EH (cell line): ENCODE measurements at regions not wholly inside any gene's neighbourhood (a gene's known extent, or its start where the extent isn't known, plus 50 kb on each side); places are given as distances from the start of the nearest gene placed in this dataset.
"Not testable (repeated sequence)": the region's sequence is repeated elsewhere in the genome, so short reads cannot be mapped to it uniquely, and the experiment has no call there.

Source experiments
- DNase-seq: peaks from one replicate; pipeline ENCODE4 v3.0.0-alpha.2; 2015; ENCODE audit warnings: low read depth

DNA sequence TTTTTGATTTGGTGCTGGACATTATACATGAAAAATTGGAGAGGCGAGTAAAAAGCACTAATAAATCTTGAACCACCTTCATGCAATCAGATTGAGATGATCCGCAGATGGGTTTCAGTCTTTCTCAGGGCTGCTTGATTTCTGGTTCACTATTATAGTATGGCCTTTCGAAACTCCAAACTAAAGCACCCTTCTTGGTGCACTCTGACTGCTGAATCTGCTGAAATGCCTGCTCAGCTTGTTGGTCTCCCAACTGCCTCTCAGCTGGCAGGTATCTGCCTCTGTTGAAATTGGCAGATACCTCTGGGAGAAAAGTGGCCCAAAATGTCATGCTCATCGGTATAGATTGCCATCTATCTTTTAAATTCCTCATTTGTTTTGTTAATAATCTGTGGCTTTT lies 102.5 kb upstream of the WIPF3 start:
- DNase-seq, result not testable (repeated sequence)

DNA sequence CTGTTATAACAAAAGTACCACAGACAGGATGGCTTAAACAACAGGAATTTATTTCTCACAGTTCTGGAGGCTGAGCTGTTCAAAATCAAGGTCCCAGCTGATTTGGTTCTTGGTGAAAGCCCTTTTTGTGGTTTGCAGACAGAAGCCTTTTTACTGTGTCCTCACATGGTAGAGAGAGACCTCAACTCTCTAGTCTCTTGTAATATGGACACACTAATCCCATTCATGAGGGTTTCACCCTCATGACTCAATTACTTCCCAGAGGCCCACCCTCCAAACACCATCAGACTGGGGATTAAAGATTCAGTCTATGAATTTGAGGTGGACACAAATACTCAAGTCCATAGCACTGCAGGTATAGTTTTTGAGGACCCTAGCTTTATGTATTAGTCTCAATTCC lies 97.3 kb upstream of the WIPF3 start:
- DNase-seq, result not testable (repeated sequence)

DNA sequence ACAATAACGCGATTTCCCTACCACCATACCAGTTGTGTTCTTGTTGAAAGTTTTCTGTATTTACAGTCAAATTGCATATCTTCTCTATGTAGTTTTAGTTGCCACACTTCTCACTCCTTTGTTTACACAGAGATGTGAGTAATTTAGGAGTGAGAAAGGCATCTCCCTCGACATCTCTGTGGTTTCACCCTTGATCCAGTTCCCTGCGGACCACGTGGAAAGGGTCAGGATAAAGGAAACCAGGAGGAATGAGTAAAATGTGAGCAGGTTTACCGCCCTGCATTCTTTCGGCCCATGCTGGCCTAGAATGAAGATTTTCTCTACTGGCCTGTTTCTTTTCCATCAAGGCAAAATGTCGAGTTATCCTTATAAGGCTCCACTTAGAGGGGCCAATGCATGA lies 83.2 kb upstream of the WIPF3 start:
- peak; percentile 80 for DNase-seq

DNA sequence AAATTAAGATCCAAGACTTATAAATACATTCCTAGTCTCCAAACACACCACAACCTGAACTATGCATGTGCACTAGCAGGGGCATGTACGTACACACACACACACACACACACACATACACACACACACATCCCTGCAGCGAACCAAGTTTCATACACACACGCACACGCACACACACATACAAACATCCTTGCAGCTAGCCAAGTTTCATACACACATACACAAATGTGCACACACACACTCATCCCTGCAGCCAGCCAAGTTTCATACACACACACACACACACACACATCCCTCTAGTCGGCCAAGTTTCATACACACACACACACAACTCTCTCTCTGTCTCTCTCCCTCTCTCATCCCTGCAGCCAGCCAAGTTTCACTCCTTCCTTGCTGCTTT lies 82.7 kb upstream of the WIPF3 start:
- no peak for DNase-seq

DNA sequence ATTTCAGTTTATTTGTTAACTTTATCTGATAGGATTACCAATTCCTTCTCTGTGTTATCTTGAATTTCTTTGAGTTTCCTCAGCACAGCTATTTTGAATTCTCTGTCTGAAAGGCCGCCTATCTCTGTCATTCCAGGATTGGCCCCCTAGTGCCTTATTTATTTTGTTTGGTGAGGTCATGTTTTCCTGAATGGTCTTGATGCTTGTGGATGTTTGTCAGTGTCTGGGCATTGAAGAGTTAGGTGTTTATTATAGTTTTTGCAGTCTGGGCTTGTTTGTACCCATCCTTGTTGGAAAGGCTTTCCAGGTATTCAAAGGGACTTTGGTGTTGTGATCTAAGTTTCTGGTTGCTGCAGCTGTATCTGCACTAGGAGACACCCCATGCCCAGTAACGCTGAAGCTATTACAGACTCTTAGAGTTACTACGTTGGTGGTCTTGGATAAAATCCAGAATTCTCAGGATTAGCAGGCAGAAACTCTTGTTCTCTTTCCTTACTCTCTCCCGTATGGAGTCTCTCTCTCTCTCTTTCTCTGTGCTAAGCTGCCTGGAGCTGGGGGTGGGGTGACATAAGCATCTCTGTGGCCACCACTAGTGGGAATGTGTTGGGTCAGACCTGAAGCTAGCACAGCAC lies 76.7 kb upstream of the WIPF3 start:
- not testable (repeated sequence) for DNase-seq

DNA sequence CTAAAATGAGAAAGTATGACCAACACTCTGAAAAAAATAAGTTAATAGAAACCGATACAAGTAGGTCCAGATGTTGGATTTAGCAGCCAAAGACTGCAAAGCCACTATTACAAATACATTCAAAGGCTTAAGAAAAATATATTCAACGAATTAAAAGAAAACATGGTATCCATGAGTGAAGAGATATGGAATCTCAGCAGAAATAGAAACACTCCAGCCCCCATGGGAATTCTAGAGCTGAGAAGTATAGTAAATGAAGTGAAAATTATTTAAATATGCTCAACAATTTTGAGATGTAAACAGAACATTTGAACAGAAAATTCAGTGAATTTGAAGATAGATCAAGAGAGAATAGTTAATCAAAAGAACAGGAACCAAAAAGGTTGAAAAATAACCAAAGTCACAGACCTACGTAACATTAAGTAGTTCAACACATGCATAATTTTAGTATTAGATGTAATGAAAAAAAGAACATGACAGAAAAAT lies 72.0 kb upstream of the WIPF3 start:
- no peak for DNase-seq

DNA sequence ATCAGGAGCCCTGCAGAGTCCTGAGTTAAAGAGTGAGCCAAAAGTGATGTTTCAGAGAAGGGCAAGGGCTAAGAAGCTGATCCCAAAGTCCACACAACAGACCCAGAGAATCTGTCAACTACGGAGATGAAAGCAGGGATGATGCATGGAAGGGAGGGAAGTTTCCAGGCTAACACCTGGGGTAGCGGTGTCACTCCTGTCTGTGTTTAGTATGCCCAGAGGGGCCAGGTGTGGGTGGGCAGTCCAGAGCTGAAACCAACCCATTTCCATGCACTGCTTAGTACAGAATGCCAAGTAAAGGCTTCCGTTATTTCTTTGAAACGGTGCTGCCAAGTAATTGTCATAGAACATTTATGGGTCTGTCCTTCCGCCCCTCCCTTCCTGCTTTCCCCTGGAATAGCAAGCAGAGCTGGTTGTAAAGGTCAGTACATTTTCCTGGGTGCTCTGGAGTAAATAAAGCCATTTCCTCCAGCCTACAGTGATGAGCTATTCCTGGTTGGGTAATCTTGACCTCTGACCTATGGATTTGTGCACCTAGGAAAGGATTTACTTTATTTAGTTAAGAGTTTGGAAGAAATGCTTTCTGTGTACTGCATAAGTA lies 58.6 kb upstream of the WIPF3 start:
- DNase-seq, result not testable (repeated sequence)

DNA sequence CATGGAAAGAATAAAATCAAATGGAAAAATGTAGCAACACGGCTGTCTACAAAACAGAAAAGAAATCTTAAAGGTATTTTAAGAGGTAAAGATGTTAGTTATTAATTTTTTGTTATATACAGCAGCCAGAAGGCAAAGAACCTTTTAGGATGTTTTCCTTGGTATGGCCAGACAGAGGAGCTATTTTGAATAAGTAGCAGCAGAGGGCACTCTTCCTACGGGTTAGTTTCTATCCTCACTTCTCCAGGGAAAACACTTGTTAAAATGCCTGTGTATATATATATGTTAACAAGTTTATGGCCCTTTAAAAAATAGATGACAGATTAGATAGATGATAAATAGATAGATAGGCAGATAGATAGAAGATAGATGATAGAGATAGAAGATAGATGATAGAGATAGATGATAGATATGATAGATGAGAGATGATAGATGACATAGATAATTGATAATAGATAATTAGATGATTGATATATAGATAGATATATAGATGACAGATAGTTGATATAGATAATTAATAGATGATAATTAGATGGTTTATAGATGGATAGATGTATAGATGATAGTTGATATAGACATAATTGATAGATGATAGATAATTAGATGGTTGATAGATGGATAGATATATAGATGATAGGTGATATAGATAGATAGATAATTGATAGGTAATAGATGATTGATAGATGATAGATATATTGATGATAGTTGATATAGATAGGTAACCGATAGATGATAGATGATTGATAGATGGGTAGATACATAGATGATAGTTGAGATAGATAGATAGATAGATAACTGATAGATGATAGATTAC lies 57.8 kb upstream of the WIPF3 start:
- DNase-seq, result peak; percentile 61

DNA sequence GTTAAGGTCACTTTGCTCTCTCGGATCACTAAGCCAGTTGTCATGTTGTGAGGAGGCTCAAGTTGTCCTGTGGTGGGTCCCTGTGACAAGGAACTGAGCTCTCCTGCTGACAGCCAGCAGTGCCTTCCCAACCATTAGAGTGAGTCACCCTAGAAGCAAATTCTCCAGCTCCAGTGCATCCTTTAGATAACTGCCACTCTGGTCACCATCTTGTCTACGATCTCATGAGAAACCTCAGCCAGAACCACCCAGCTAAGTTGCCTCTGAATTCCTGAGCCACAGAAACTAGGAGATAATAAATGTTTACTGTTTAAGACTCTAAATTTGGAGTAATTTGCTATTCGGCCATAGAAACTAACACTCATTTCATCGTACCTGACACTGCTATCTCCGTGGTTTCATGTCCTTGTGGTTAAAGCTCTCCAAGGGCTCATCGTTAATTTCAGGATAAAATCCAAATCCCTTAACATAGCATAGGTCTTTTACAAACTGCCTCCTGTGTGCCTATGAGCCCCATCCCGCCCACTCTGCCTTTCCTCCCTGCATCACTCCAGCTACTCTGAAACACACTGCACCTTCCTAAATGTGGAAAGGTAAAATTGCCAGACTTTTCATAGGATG lies 56.5 kb upstream of the WIPF3 start:
- DNase-seq, result peak; percentile 15

DNA sequence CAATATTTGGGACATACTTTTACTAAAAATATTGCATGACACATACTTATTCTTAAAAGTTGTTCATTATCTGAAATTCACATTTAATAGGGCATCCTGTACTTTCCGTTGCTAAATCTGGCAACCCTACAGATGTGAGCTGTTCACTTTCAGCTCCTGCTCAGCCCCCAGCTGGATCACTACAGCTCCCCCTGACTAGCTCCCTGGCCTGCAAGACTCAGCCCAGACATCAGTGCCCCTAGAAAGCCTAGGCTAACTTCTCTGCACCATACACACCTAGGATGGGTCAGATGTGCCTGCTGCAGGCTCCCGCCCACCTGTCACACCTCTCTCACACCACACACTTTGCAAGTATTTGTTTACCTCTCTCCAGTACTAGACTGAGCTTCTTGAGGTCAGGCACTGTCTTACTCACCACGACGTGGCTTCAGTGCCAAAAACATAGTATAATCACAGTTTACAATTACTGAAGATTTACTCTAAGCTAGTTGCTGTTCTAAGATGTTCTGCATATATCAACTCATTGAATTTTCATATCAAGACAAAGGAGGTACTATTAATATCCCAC lies 55.9 kb upstream of the WIPF3 start:
- DNase-seq, result not testable (repeated sequence)

DNA sequence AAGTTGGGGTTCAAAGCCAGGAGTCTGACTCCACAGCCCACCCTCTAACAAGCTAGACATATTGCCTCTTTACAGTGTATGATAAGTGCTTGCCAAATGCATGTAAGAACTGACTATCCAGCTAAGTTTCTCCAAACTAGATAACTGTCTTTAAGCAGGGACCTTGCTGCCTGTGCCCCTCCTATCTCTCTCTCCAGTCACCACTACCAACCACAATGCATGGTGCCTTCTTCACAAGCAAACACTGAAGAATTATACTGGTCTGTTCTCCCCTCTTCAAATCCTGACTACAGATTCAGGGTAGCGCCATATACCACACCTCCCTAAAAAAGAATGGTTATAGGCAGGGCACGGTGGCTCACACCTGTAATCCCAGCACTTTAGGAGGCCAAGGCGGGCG lies 55.3 kb upstream of the WIPF3 start:
- not testable (repeated sequence) for DNase-seq

DNA sequence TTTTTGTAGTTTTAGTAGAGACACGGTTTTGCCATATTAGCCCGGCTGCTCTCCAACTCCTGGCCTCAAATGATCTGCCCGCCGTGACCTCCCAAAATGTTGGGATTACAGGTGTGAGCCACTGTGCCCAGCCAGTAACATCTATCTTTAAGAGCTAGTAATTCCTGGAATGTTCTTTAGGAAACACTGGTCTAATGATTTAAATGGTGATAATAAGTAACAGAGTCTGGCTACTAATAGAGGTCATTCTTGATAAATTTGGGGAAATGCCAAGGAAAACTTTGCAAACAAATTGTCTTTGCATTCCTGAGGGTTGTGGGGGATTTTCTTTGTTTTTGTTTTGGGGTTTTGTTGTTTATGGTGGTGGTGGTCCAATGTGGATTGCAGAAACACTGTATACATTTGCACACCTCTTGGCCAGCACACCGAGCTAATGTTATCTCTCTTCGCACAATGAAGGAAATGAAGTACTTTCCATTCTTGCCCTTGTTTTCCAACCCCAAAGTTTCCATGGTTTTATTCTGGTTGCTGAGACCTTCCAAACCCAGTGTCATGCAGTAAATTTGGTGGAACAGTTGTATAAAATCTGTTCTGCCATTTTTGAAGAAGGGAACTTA lies 51.3 kb upstream of the WIPF3 start:
- DNase-seq, result no peak
